NCI-H1694 treated with DMSO at 0.1 percent for 48 hours (cell line): ENCODE measurements at regions not wholly inside any gene's neighbourhood (a gene's known extent, or its start where the extent isn't known, plus 50 kb on each side); places are given as distances from the start of the nearest gene placed in this dataset.
"Not testable (repeated sequence)": the region's sequence is repeated elsewhere in the genome, so short reads cannot be mapped to it uniquely, and the experiment has no call there.

Experiments
- DNase-seq: peaks from one replicate; lab custom pipeline; 2025; lab: John Stamatoyannopoulos, UW

GRCh38 chr11:15300341-15300740 is 185.6 kb downstream of the INSC start:
- DNase-seq, result no peak

- no peak for DNase-seq
These were observed 192.9 kb downstream of the INSC start for GRCh38 chr11:15307619-15308024.

GRCh38 chr11:15308840-15309239 is 194.1 kb downstream of the INSC start:
- DNase-seq, result no peak

GRCh38 chr11:15309296-15309695 is 194.6 kb downstream of the INSC start:
- DNase-seq, result no peak

GRCh38 chr11:15313862-15314261 is 199.1 kb downstream of the INSC start:
- no peak for DNase-seq

GRCh38 chr11:15318814-15319213 is 204.1 kb downstream of the INSC start:
- no peak for DNase-seq

- DNase-seq, result no peak
These were observed 211.8 kb downstream of the INSC start for GRCh38 chr11:15326520-15326919.

- DNase-seq, result peak; percentile 15
These were observed 213.1 kb downstream of the INSC start for GRCh38 chr11:15327786-15328231.

GRCh38 chr11:15333407-15333806 is 218.7 kb downstream of the INSC start:
- DNase-seq, result no peak

- peak; percentile 41 for DNase-seq
These were observed 220.0 kb downstream of the INSC start for GRCh38 chr11:15334766-15335165.

GRCh38 chr11:15336021-15336420 is 221.3 kb downstream of the INSC start:
- no peak for DNase-seq

GRCh38 chr11:15339302-15339701 is 224.6 kb downstream of the INSC start:
- DNase-seq, result no peak

- no peak for DNase-seq
These were observed 226.9 kb downstream of the INSC start for GRCh38 chr11:15341587-15341986.

- no peak for DNase-seq
These were observed 227.4 kb downstream of the INSC start for GRCh38 chr11:15342163-15342562.

GRCh38 chr11:15346907-15347306 is 232.2 kb downstream of the INSC start:
- no peak for DNase-seq

- DNase-seq, result no peak
These were observed 233.4 kb downstream of the INSC start for GRCh38 chr11:15347969-15348734.

- DNase-seq, result no peak
These were observed 234.7 kb downstream of the INSC start for GRCh38 chr11:15349413-15349812.

GRCh38 chr11:15361316-15361715 is 246.6 kb downstream of the INSC start:
- no peak for DNase-seq

- DNase-seq, result not testable (repeated sequence)
These were observed 250.6 kb downstream of the INSC start for GRCh38 chr11:15365286-15365685.

- no peak for DNase-seq
These were observed 253.0 kb downstream of the INSC start for GRCh38 chr11:15367695-15368094.

- DNase-seq, result no peak
These were observed 255.9 kb downstream of the INSC start for GRCh38 chr11:15370495-15371147.

- no peak for DNase-seq
These were observed 256.8 kb downstream of the INSC start for GRCh38 chr11:15371533-15371932.

- DNase-seq, result no peak
These were observed 259.7 kb downstream of the INSC start for GRCh38 chr11:15374418-15374817.

GRCh38 chr11:15378941-15379340 is 264.2 kb downstream of the INSC start:
- DNase-seq, result no peak
